ENCODE measurements at regions not wholly inside any gene's neighbourhood (a gene's known extent, or its start where the extent isn't known, plus 50 kb on each side); places are given as distances from the start of the nearest gene placed in this dataset.

DNA sequence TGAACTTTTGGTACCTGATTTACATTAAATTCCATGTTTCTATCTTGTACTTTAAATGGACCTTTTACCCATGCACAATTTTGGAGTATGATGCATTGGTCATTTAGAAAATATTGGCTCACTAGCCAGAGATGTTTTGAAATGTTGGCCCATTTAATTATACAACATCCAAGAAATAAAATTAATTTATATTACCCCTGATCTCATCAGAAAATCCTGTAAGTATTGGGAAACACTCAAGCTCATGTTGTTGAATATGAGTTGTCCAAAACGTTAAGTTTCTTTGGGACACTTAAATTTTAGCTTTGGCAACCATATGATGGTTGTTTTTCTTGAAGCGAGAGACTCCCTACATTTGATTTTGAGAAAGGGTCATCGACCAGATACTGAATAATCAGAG, 492.7 kb downstream of the RPS24 start:
- DNase-seq: no peak

DNA sequence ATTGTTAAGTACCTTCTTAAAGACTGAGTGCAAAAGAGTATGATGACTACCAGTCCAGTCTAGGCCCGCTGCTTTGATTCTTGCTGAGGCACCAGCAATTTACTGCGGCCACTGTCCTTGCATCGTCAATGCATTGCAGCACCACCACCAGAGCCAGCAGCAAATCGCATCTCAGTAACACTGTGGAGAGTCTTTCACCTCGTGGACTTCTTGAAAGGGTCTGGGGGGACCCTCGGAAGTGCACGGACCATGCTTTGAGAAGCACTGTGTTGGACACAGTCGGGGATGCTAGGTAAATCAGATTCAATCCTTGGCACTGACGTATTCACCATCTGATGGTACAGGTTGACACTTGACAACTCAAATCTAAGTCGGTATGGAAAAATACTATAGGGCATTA, 493.6 kb downstream of the RPS24 start:
- no peak for DNase-seq

DNA sequence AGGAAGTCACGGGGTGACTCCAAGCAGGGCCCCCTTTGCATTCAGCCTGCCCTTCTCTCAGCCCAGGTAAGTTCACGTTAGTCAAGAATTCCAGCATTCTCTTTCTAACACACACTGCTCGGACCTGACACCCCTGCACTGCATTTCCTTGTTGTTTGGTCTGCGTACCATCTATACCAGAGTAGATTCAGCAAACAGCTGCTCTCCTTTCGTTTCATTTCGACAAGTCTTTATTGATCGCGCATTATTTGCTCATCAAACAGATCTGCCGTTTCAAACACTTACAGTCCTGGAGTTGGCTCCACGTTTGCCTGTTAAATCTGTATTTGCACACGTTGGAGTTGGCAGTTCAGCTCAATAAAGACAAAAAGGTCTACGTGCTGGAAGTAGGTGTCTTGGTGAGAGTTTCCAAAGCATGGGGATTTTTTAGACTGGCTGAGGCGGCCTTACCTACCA, 495.1 kb downstream of the RPS24 start:
- no peak for DNase-seq

DNA sequence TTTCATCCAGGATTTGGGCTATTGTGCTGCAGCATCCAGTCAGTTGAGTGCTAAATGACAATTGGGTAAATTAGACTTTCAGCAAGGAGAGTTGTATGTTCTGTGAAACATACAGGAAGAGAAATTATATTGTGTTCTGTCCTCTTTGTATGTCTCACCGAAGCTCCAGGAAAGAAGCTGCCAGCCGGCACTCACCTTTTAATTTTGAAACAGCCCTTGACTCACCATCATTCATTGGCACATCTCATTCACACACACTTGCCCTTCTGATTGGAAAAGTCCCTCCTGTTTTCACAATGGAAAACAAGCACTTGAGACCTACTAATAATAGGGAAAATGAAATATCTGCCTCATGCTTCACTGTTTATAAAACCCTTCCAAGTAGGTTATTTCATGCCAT, 495.6 kb downstream of the RPS24 start:
- no peak for DNase-seq

DNA sequence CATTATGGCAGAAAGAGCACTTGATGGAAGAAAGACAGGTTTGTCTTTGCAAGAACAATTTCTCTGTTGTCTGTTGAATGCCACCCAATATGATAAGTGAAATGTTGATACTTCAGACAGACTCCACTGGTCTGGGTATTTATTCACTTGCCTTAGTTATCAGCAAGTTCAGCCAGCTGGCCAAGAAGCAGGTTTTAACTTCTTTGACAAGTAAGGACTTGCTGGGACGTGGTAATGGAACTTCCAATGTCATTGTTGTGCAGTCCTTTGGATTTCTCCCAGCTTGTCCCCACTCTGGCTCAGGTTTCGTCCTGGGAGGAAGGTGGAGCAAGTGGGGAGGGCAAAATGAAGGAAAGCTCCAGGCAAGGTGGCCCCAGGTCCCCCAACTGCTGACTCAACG, 497.4 kb downstream of the RPS24 start:
- DNase-seq: no peak

DNA sequence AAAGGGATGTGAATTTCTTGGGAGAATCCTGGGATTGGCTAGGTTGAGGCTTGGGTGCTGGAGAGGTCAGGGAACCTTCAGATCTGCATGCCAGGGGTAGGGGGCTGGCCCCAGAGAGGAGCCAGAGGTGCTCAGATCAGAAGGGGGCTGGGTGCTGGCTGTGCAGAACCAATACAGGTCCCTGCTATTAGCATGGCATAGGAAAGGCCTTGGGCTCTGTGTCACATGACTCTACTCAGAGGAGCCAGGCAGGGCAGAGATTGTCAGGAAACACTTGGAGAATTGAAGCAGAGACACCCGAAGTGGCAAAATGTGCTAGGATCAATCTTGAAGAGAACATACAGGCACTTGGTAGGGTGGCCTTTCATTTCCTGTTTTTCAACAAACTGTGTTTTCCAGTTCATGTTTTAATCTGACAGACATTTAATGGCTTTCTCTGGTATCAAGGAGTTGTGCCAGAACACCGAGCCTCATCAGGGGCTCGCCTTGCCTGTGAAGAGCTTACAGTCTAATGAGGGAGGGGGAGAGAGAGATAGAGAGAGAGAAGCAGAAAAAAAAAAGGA, 498.9 kb downstream of the RPS24 start:
- peak in 2 of 3 donors; percentile 43 to 45 for DNase-seq

DNA sequence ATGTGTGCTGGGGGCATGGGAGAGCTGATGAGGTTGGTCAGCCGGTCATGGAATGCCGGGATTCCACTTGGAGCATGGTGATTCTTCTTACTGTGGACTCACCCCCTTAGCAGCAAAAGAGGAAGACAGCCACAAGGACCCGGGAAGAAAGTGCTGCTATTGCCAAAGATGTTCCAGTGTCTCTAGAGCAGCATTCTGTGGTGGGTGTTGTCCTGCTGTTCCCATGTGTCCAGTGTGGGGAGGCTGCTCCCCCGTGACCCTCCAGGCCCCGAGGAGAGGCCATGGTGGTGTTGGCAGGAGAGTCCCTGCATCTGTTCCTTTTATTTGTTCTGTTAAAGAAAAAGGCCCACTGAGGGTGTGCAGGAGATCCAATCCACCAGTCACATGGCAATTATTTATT, 499.4 kb downstream of the RPS24 start:
- DNase-seq: peak in 1 of 3 donors; percentile 24

DNA sequence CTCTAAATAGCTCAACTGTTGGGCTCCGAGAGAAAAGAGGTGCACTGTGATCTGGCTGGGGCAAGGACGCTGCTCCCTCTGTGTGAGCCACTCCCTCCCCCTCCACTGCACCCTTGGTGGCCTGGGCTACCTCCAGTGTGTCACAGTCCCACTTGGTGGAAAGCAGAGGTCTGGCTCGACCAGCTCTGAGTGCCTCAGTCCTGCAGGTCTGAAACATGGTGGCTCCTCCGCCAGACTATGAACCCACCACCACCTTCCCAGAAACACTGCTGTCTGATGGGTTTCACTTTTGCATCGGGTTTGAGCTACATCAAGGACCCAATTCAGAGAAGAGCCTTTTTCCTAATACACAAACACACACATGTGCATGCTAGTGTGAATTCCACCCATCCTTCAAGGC, 500.1 kb downstream of the RPS24 start:
- DNase-seq: no peak

DNA sequence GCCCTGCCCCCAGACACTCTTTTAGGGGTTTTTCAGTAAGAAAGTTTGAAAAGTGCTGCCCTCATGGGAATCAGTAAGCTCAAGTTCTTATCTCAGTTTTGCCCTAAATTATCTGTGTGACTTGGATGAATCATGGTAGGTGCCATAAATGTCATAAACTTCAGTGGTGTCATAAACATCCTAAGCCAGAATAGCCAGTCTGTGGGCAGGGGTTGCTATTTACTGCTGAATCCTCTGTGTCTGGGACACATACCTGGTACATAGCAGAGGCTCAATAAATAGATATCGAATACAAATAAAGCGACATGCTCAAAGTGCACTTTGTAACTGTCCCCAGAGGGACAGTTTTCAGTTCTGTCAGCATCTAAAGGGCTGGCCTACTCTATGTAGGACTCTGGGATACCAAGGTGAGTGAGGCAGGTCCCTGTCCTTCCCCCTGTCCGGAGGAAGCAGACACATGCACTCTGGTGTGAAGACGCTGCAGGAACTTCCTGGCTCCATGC, 502.1 kb downstream of the RPS24 start:
- no peak for DNase-seq

DNA sequence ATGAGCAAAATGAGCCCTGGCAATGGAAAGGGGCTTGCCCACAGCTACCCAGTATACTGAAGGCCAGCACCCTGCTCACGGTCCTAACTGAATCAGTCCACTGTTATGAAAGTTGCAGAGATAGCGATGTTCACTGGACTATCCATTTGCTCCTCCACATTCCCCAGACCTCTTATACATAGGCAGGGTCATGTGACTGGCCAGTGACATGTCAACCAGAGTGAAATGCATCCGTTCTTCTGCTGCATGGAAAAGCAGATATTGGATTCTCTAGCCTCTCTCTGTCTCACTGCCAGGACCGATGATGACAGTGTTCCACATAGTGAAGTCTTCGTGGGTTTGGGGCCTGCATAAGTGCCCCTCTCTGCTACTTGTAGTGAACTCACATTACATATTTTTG, 503.4 kb downstream of the RPS24 start:
- no peak for DNase-seq

DNA sequence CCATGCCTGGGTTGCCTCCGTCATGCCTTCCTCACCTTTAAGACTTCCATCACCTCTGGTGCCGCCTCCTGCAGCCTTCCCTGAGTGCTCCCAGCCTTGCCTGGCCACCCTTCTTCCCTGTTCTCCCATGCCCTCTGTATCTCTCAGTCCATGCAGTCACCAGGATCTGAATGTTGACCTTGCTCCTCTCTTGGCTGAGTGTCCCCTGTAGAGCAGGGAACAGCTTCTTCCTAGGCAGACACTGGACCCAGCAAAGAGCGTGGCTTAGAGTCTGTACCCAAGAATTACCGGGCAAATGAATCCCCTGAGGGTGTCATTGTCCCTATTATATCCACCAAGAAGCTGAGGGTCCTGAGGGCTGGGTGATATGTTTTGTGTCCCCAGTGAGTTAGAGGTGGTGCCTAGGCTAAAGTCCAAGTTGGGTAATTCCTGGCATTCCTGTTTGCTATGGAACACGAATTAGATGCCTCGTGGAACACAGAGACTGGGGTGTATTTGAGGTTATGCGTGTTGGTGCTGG, 505.6 kb downstream of the RPS24 start:
- DNase-seq: no peak

DNA sequence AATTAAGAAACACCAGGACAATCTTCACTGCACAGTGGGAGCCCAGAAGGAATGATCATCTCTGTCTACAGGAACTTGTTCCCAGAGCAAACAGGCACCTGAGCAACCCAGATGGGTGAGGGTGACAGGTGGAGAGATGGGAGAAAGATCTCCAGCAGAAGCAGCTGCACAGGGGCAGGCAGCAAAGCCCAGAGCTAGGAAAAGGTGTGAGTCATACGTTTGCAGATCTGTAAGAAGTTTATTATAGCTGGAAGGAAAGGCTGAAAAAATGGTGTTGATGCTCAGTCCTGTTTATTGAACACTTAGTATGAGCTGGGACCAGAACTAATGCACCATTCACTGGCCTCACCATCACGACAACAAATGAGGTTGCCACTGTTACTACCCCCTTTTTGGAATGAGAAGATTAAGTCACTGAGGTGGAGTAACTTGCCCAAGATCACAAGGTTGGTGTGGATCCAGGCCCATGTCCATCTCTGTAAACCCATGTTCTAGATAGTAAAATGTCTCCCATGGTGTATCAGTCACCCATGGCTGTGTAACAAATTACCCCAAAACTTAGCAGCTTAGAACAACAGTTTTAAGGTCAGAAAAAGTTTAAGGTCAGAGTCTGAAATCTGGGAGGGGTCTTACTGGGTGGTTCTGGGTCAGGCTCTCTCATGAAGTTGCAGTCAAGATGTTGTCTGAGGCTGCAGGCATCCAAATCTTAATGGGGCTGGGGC, 506.9 kb downstream of the RPS24 start:
- no peak for DNase-seq

DNA sequence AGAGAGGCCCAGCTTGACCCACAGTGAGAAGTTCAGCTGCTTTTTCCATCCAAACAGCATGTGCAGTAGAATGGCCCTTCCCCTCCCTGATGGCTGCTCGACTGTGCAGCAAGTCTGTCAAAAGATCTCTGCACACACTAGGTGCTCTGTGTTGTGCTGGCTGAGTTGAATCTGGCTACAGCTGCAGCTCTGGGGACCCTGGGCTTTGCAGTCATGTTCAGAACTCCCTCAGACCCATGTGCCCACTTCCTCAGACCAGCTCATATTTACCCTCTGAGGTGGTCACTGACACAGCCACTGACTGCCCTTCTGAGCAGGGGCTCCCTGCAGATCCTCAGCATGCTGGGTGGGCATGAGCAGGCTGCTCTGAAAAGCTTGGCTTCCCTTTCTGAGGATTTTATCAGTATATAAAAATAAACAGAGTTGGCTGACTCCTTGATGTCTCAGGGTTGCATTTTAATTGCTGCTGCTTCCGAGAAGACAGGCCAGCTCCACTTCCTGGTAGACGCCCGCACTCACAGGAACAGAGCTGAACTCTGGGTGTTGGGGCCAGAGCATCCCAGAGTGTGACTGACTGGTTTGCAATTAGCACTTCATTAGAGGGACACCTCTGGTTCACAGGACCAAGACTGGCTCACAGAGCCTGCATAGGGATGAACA, 507.9 kb downstream of the RPS24 start:
- DNase-seq: no peak

DNA sequence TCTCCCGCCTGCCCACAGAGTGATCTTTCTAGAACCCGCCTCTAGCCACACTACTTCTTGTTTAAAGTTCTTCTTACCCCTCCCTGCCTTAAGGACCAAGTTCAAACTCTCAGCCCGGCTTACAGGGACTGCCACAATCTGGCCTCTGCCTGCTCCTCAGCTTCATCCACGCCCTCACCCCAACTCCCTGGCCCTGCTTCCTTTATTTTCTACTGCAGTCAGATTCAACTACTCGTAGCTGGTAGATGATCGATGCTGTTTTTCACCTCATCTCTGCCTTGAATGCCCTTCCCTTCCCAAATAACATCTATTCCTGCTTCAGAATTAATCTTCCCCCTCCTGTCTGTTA, 508.5 kb downstream of the RPS24 start:
- DNase-seq: no peak

DNA sequence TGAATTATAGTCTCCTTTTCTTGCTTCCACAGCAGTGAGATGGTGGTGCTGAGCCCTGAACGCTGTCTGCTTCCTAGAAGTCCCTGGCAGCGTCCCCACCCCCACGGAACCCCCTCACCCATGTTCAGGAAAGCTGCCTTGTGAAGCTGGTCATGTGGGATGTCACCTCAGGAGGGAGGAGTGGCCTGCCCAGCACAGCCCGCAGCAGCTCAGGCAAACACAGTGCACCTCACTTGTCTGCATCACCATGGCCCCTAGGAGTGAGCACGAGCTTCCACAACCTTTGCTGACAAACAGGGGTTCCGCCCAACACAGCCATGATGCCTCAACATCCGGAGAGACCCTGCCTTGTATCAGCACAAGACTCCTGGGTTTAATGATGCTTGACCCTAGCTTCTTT, 508.9 kb downstream of the RPS24 start:
- no peak for DNase-seq

DNA sequence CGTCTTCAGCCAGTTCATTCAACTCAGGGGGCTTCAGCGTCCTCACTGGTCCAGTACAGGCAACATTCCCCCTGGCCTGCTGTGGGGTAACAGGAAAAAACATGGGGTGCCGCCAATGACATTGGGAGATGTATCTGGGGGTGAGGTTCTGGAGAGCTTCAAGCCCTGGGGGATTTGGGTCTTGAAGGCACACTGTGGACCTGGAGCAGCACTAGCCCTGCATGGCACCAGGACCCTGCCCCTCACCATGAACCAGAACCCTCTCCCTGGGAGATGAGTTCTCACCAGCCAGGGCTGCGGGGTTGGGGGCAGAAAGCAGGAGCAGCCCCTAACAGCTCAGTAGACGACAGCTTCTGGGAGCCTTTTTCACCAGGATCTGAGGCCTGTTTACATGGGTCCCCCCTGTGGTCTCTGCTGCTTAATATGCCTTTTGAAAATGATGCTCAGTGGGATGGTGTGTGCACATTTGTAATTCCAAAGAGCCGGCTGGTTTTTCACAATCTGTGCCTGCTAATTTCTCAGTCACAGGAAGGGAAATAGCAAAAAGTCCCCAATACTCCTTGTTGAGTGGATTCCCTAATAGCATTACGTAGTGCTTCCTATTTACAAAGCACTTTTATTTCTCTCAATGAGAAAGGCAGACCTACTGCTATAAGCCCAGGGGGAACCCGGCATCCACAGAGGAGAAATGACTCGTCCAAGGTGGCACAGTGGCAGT, 509.5 kb downstream of the RPS24 start:
- peak in 1 of 3 donors; percentile 38 for DNase-seq

DNA sequence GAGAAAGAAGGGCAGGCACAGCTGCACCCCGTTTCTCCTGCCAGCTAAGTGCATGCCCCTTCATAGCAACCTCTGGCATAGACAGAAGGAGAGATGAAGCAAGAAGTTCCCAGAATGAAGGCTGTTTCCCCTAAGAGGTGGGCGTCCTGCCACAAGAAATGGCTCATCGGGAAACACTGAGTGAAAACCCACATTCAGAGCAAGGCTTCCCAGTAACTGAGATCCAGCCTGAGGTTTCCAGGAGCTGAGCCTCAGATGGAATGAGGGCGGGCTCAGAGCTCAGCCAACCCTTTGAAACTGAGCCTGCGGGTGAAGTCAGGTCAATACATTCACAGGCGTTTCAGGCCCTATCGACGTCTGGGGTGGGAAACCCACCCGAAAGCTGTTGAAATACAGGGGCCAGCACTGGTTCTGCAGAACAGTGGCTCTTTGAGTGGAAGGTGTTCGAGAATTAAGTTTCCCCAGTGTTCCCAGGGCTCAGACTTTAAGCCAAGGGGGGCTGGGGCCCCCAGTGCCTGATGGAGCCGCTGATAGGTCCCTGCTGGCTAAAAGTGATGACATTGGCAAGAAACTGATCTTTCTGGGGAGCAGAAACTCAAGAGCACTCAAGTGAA, 510.2 kb downstream of the RPS24 start:
- peak; percentile 60 to 88 (median 69) for DNase-seq

DNA sequence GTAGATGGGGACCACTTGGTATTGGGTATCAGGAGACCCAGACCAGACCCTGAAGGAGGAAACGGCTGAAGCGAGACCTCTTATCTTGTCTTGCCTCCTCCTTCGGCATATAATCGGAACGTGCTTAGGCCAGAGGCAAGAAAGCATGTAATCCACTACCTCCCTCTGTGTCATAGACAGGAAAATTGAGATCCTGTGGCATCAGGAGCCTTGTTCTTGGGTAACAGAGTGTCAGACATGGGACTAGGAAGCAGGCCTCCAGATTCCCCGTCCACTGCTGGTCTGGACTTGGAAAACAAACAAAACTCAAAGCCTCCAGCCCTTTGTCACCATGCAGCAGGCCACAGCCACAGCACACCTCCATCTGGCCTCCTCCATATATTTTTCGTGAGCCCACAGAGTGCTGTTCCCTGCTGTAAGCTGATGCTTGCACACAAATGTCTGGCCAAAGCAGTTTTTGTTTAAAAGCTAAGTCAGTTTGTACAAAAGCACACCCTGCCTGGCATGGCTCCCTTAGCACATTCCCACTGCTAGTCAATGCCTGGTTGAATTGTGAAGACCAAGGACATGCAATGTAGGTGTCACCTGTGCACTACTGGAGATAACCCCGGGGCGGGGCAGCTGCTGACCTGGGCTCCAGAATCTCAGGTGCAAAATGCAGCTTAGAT, 510.9 kb downstream of the RPS24 start:
- DNase-seq: no peak

DNA sequence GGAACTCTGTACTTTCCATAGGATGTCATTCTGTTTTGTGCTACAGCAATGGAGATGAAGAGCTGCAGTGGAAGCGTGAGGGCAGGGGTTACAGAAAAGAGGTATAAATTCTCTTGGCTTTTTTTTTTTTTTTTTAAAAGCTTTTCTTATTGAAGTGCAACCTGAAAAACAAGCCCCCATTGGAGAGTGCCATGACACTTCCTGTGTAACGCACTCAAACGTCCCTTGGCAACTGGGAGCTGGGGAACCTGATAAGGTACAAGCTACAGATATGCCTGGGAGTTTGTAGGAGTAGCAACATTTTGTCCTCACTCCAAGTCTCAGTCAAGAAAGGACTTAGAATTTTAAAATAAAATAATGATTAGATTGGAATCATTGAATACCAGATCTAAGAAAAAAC, 512.1 kb downstream of the RPS24 start:
- no peak for DNase-seq

DNA sequence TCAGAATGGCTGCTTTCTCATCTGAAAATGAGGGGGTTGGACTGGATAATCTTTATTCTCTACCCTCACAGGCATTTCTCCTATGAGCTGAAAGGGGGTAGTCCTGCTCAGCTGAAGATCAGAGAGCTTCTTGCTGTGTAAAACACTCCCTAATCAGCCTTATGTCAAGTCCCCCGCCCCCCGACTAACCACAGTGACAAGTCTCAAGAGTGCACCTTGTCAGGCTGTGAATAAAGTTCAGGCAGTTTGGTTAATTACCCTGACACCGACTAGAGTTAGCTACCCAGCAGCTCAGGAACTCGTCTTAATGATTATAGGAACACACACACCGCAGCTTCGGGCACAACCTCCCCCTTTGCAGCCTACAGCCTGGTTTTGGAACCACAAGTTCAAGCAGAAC, 513.7 kb downstream of the RPS24 start:
- no peak for DNase-seq

DNA sequence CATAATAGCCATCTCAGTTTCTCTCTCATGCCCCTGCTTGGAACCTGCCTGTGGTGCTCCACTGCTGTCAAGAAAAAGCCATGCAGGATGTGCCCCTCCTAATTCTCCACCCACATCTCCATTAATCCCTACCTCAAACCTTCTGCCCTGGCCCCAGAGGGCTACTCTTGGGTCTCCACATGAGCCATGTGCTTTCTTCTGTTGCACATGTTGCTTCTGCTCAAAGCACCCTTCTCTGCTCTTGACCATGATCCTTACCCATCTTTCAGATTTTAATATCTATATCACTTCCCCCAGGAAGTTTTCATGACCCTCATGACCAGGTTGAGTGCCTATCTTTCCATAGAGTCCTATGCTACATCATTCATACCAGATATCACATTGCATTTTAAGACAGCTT, 514.2 kb downstream of the RPS24 start:
- DNase-seq: peak in 1 of 3 donors; percentile 26

DNA sequence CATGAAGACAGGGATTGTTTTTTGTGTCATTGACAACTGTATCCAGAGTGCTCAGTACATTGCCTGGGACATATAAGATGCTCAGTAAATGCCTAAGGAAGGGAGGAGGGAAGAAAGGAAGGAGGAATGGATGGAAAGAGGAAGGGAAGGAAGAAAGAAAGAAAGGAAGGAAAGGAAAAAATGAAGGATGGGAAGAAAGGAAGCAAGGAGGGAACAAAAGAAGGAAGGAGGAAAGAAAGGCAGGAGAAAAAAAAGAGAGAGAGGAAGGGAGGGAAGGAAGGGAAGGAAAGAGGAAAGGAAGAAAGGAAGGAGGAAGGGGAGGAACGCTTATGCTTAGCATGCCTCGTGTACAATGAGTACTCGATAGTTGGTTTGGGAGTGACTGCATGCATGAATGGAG, 514.7 kb downstream of the RPS24 start:
- DNase-seq: no peak

Measured in suppressor macrophage treated with lipopolysaccharide for 1 hour (primary cell).